ENCODE measurements at regions not wholly inside any gene's neighbourhood (a gene's known extent, or its start where the extent isn't known, plus 50 kb on each side); places are given as distances from the start of the nearest gene placed in this dataset.
"Not testable (repeated sequence)": the region's sequence is repeated elsewhere in the genome, so short reads cannot be mapped to it uniquely, and the experiment has no call there.

DNA sequence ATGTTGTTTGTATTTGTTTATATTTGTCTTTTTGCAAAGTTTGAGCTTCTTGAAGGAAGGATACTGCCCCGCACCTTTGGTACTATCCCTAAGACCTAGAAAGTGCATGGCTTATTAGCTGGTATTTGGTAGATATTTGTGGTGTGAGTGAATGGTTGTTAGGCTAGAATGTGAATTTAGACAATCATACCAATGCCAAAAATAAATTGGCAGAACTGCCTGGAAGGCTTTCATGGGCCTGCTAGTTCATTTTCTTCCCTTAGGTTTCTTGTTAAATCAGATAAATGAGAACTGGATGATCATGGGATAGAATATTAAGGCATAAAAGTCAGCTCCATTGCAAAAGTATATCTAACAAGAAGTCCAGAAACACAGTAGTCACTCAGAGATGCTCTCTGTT, 147.5 kb upstream of the TSLP start:
- DNase-seq (ENCODE audit: low read depth): no peak

DNA sequence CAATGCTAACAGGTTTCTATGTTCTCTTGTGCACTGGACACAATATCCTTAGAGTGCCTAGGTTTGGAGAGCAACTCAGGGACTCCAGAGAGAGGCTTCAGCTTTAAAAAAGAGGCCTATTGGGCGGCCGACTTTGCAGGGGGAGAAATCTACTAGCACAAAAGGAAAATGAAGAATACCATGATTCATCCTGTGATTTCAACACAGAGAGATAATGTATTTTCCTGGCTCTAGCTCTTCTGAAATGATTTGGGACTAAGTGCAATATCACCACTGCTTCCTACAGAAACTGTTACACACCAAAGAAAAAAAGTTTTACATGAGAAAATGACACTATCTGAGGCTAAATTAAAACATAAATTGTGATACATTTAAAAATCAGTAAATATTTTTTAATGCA, 146.1 kb upstream of the TSLP start:
- no peak for DNase-seq (ENCODE audit: low read depth)

DNA sequence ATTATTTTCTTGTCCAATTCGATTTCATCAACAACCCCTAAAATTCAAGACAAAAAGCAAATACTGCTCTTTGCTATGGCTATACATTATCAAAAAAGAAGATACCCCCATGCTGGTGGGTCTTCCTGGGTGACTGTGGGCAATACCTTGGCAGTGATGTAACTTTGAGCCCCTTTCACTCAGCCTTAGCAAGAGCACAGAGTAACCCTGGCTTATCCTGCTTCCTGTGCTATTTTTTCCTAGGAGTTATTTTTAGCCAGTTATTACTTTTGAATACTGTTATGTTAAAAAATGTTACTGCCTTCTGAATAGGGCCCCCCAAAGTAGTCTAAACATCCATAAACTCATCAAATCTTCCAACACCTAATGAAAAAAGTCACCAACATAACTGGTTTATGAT, 145.6 kb upstream of the TSLP start:
- no peak for DNase-seq (ENCODE audit: low read depth)

DNA sequence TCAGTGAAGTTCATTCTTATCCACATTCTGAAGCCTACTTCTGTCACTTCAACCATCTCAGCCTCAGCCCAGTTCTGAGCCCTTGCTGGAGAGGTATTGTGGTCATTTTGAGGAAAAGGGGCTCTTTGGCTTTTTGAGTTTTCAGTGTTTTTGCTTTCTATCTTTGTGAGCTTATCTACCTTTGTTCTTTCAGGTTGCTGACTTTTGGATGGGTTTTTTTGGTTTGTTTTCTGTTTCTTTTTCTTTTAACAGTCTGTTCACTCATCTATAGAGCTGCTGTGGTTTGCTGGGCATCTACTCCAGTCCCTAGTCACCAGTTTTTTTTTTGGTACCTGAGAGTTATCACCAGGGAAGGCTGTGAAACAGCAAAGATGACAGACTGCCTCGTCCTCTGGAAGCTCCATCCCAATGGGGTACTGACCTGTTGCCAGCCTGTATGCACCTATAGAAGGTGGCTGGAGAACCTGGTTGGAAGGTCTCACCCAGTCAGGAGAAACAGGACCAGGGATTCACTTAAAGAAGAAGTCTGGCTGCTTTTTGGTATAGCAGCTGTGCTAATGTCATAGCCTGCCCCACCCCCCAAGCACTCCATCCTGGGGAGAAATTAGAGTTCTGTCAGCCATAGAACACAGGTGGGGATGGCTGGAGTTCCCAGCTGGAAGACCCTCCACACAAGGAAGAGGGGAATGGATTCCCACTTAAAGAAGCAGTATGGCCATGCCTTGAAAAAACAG, 138.6 kb upstream of the TSLP start:
- no peak for DNase-seq (ENCODE audit: low read depth)

DNA sequence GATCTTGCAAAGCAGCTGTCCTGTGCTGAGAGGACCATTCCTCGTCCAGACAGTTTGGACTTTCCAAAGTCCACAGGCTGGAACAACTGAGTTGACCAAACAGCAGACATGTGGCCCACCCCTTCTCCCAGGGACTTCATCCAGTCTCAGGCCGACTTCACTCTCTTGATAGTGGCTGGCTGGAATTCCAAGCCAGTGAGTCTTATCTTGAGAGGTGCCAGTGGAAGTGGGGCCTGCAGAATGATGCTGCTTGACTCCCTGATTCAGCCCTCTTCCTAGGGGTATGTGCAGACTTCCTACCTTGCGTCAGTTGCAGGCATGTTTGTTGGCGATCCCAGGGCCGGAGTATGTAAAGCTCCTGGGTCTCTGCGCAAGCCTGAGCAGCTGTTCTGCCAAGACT, 131.4 kb upstream of the TSLP start:
- DNase-seq (ENCODE audit: low read depth): no peak

DNA sequence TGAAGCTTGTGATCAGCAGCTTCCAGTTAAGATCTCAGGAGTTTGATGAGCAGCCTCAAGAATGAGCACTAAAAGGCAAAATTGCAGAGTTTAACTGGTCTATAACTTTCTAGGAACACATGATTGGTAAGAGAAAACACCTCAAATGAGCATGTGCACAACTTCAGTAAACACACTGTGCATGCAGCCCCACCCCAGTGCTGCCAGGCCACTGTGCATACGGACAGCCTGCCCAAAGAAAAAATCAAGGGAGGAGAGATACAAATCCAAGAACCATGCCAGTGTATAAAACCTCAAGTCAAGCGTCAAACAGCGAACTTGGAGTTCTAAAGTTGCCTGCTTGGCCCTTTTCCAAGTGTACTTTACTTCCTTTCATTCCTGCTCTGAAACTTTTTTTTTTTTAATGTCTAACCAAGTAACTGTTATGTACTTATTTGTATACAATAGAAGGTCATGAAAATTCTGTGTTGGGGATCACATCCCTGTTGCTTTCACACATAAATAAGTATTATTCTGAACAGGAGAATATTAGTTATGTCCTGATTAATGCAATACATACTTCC, 125.6 kb upstream of the TSLP start:
- no peak for DNase-seq (ENCODE audit: low read depth)

DNA sequence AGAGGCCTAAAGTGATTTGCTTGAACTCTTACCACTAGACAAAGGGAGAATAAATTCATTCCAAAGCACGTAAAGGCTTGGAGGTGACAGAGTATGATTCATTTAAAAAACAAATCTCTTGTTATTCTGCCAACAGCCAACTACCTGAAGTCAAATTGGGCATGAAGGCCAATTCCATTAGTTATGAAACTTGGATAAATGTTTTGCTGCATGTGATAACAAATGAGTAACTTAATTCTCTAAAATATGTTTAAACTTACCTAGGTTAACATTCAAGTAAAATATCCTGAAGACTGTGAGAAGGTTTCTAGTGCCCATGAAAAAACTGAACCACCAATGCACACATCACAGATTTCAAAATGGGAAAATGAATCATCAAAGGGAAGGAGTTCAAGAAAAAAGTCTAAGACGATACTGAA, 120.1 kb upstream of the TSLP start:
- no peak for DNase-seq (ENCODE audit: low read depth)

DNA sequence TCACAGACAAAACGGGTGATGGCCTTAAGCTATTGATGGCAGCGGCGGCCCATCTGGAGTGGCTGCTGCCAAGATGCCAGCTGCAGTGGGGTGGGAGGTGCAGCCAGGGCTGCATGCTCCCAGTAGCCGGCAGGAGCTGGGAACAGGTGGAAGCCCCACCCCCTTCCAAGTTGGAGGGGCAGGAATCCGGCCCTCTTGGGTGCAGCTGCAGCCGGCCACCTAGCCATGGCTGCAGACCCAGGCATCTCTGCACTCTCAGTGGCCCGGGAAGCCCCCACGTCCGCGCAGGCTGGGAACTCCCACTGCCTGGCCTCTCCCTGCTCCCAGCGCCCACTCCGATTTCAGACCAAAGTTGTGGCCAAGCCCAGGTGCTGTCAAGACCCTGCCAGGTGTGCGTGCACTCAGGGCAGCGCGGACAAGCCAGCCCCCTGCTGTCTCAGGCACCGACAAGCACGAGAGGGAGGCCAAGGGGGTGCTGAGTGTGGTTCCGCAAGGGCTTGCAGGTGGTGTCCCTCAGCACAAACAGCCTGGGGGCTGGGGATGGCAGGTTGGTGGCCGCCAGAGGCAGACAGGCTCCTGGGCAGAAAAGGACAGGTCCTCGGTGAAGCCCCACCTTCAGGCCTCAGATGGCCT, 115.1 kb upstream of the TSLP start:
- DNase-seq (ENCODE audit: low read depth): no peak

DNA sequence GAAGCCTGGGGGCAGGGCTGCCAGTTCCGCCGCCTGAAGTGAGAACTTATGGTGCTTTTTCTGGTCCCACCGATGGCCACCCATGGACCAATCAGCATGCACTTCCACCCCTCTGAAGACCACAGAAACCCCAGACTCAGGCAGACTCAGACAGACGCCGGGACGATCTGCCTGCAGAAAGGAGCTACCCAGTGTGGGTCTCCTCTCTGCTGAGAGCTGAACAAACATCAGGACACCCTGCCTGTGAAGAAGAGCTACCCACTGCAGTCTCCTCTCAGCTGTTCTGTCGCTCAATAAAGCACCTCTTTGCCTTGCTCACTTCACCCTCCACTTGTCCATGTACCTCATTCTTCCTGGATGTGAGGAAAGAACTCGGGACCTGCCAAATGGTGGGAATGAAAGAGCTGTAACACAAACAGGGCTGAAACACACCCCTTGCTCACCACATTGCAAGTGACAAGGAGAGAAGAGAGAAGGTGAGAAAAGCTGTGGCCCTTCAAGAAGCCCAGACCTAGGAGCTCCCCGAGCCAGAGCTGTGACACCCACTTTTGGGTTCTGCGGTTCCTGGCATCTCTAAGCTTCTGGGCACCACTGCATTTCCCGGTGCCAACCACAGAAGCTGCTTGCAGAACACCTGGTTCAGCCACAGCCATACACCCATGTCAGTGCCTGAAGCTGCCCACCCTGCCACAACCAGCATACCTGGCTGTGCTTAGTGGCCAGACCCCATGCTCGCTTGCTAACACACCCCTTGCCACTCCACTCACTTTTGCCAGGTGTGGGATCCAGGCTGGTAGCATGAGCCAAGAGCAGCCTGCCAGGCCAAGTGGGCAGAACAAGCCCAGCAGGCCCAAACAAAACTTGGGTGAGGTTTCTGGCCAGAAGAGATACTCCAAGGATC, 114.3 kb upstream of the TSLP start:
- DNase-seq (ENCODE audit: low read depth): no peak

DNA sequence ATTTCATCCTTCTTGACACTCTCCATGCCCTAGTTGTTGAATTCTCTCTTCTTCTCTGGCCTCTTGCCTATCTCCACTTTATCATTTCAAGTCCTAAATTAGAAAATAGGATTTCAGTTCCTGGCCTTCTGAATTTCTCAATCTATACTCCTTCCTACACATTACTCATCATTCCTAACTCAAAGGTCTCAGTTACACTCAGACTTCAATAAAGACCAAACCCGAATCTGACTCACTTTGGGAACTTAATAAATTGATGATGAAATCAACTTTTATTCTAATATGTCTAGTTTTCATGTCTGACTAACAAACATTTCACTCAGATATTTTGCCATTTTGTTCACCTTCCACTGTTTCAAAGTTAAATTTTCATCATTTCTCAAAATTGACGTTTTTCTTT, 113.6 kb upstream of the TSLP start:
- no peak for DNase-seq (ENCODE audit: low read depth)

DNA sequence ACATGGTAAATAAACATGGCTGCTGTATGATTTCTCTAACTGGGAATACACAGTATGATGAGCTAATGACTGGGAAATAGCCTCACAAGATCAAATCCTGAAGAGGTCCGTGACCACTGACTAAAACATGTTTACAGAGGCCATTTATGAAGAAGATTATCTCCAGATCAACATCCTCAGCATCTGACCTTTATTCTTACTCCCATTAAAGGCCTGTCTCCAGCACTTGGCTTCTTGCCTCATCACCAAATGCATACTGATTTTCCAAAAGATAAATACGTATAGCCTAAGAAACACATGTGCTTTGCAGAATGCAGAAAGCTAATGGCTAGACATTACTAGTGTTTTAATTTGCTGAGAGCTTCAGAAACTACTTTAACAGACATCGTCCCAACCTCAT, 108.0 kb upstream of the TSLP start:
- no peak for DNase-seq (ENCODE audit: low read depth)

DNA sequence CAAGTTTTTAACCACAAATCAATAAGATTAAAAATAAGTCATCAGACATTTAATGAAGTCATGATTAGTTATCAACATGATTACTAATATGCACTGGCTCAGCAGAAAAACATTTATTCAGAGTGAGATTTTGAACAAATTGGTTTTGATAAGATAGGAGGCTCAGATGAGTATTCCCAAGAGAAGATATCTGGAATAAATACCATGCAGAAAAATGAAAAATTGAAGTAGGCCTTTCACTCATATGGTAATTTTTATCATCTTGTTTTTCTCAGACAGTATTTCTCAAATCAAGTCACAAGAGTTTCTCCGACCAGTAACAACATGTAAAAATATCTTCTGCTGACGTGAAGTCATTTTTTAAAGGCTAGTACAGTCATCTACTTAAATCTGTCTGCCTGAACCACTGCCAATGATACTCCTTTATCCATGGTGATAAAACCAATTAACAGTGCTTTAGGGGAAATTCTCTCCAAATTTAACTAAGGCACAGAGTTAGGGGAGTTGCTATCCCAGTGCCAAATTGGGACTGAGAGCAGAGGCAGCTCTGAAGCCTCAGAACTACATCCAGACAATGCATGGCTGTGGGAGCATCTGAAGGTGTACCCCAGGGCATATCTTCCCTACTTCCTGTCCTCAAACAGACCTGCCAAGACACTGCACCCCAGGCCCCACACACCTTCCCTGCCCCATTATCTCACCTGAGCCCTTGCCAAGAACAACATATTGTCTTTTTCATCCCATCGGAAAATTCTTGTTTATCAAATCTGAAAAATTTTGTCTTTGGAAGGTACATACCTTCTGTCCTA, 105.5 kb upstream of the TSLP start:
- DNase-seq (ENCODE audit: low read depth): no peak

DNA sequence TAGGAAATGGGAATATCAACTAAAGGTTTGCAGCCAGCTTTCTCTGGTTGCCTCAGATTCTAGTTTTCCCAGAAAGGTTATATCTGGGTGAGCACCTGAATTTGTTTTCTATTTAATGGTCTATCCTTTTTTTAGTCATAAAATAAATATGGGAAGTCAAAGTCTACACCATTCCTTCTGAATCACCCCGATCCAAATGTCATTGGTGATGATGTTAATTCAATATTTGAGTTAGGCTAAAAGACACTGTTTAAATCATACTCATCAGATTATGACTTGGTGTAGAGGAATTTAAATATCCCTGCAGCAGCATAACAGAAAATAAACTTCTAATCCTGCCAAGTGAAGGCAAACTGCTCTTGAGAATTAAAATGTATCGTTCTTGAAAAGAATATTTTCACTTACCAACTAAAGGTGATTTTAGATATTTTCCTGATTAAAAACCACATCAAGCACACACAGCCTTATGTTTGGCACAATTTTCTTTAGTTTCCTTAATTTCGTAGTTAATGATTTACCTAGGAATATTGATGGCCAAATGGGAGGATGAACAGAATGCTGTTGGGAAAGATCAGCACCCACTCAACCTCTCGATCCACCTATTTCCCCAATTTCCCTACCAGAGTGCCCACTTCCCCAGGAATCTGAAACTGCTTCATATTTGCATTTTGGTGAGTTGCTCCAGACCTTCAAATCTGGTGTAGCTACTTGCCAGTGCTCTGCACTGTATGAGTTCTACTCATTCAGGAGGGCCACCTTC, 103.1 kb upstream of the TSLP start:
- DNase-seq (ENCODE audit: low read depth): no peak

DNA sequence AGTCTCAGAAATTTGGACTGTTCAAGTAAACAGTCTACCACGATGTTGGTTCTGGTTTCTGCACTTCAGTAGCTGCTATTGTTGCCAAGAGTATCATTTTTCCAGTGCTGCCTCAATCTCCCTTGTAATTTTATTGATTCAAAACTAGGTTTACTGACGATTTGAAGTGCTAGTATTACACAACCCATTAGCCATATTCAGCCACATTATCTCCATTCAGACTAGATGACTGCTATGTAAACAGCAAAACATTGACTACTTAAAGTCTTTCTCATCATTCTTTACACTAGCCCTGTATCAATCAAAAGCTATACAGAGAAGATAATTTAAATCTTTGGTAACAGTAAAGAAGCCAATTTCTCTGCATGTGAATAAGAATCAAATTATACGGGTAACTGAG, 102.0 kb upstream of the TSLP start:
- no peak for DNase-seq (ENCODE audit: low read depth)

DNA sequence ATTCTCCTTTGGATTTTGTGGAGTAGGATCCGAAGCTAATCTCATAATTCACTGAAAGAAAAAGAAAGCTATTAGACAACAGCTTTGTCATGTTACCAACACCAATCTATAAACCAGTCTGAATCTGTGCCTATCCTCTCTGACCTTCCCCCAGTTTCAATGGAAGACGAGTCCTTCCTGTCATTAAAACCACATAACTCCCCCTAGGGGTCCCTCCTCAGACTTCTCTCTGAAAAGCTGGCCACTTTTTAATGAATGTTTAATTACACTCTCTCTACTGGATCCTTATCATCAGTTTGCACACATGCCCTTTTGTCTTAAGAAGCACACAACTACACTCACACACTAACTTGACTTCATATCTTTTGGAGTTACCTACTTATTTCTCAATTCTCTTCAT, 98.0 kb upstream of the TSLP start:
- no peak for DNase-seq (ENCODE audit: low read depth)

DNA sequence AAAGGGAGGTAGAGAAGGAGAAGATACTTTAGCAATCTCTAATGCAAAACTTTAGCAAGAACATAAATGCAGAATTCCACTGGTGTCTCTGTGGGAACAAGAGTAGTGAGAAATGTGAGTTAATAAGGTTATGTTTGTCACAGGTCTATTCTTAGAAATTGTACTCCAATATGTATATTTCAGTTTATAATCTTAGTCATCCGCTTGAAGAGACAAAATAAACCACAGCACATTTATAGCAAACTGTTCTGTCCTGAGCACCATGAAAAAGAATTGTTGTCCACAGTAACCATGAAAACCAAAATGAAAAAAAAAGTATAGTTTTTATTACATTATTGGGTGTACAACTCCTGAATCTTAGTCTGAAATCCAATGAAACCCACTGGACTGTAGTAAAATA, 93.6 kb upstream of the TSLP start:
- no peak for DNase-seq (ENCODE audit: low read depth)

DNA sequence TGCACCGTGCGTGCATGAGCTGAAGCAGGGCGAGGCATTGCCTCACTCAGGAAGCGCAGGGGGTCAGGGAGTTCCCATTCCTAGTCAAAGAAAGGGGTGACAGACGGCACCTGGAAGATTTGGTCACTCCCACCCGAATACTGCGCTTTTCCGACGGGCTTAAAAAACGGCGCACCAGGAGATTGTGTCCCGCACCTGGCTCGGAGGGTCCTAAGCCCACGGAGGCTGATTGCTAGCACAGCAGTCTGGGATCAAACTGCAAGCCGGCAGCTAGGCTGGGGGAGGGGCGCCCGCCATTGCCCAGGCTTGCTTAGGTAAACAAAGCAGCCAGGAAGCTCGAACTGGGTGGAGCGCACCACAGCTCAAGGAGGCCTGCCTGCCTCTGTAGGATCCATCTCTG, 85.6 kb upstream of the TSLP start:
- not testable (repeated sequence) for DNase-seq (ENCODE audit: low read depth)

DNA sequence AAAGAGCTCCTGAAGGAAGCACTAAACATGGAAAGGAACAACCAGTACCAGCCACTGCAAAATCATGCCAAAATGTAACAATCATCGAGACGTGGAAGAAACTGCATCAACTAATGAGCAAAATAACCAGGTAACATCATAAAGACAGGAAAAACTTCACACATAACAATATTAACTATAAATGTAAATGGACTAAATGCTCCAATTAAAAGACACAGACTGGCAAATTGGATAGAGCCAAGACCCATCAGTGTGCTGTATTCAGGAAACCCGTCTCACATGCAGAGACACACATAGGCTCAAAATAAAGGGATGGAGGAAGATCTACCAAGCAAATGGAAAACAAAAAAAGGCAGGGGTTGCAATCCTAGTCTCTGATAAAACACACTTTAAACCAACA, 83.9 kb upstream of the TSLP start:
- DNase-seq (ENCODE audit: low read depth): not testable (repeated sequence)

DNA sequence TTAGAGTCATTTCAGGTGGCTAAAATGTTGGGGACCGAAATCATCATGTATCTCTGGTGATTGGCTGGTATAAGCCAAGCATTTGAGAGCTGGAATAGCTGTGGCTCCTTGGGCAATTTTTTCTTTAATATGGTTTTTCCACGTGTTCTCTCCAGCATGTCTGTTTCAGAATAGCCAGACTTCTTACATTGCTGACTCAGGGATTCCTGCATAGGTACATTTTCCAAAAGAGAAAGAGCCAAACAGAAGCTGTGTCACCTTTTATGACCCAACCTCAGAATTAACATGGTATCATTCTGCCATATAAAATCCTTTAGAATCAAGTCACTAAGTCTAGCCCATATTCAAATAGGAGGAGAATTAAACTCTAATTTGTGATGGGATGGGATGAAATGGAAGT, 74.8 kb upstream of the TSLP start:
- DNase-seq (ENCODE audit: low read depth): no peak

DNA sequence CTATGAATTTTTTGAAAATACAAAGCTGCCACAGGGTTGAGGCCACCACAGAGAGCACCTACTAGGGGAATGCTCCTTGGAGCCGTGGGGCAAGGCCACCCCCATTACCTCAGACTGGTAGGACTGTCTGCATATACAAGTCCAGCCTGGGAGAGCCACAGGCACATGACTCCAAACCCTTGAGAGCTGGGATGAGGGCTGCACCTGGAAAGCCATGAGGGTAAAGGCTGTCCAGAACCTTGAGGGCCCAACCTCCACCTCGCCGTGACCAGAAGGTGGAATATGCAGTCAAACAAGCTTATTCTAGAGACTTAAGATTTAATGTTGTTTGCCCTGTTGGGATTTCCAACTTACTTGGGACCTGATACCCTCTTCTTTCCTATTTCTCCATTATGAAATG, 69.5 kb upstream of the TSLP start:
- DNase-seq (ENCODE audit: low read depth): no peak

DNA sequence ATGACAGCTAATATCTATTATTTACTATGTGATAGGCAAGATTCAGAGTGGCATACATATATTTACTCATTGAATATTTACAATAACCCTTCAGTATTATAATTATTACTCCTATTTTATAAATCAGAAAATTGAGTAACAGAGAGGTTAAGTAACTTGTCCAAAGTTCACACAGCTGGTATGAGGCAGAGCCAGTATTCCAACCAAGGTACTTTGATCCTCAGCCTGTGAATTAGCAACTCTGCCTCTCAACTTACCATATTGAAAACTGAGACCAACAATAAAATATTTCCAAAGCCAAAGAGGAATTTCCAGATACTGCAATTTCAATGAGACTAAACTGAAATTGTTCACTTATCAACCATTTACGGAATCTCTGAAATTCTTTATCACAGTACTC, 67.9 kb upstream of the TSLP start:
- no peak for DNase-seq (ENCODE audit: low read depth)

Data from GM04504 (cell line).